ENCODE measurements at regions not wholly inside any gene's neighbourhood (a gene's known extent, or its start where the extent isn't known, plus 50 kb on each side); places are given as distances from the start of the nearest gene placed in this dataset.

GRCh38 chr11:8766043-8766987 lies 83.7 kb downstream of the RPL27A start:
- no peaks in the 10 kb centered on the region for H3K36me3 ChIP-seq (replicated peaks in 1 of 2; ENCODE audit: control extremely low read depth in 1 of 2, control insufficient read depth in 1 of 2, extremely low read depth in 1 of 2, insufficient read depth in 2 of 2, low read length in 1 of 2)
- intact Hi-C loops (cut with micrococcal nuclease), result no loop called here
- no peak overlapping the region for H3K27ac Mint-ChIP-seq
- H3K9me3 Mint-ChIP-seq (ENCODE audit: insufficient read depth), result no peaks in the 10 kb centered on the region
- no peaks in the 10 kb centered on the region for H3K27me3 ChIP-seq (replicated peaks in 1 of 4; ENCODE audit: control extremely low read depth in 1 of 4, control insufficient read depth in 3 of 4, insufficient read depth in 4 of 4, low read length in 3 of 4)
- H3K4me3 Mint-ChIP-seq, result no peak overlapping the region
- no peak overlapping the region for H3K27ac ChIP-seq (ENCODE audit: low read length in 2 of 2)
- H3K9me3 ChIP-seq (ENCODE audit: control extremely low read depth in 1 of 3, control insufficient read depth in 2 of 3, insufficient read depth in 1 of 3, low read length in 2 of 3), result no peaks in the 10 kb centered on the region
- no peak overlapping the region for H3K4me2 ChIP-seq (replicated peaks; ENCODE audit: low read depth, low read length, poor library complexity, severe bottlenecking)
- ATAC-seq (ENCODE audit: low read depth) (no peak), DNase-seq (no peak)
- no peak overlapping the region for H2AFZ ChIP-seq (ENCODE audit: insufficient read depth, low read depth, low read length, poor library complexity, severe bottlenecking)
- TF ChIP-seq, protein P1, sequence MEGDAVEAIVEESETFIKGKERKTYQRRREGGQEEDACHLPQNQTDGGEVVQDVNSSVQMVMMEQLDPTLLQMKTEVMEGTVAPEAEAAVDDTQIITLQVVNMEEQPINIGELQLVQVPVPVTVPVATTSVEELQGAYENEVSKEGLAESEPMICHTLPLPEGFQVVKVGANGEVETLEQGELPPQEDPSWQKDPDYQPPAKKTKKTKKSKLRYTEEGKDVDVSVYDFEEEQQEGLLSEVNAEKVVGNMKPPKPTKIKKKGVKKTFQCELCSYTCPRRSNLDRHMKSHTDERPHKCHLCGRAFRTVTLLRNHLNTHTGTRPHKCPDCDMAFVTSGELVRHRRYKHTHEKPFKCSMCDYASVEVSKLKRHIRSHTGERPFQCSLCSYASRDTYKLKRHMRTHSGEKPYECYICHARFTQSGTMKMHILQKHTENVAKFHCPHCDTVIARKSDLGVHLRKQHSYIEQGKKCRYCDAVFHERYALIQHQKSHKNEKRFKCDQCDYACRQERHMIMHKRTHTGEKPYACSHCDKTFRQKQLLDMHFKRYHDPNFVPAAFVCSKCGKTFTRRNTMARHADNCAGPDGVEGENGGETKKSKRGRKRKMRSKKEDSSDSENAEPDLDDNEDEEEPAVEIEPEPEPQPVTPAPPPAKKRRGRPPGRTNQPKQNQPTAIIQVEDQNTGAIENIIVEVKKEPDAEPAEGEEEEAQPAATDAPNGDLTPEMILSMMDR (IDR thresholded peaks at IDR 0.05), result no peak
- TF ChIP-seq EZH2 (IDR thresholded peaks at IDR 0.05; ENCODE audit: borderline replicate concordance, insufficient read depth, low read depth, low read length, poor library complexity, severe bottlenecking), result no peak
- no peaks in the 10 kb centered on the region for H3K4me1 ChIP-seq (ENCODE audit: control insufficient read depth in 2 of 2, insufficient read depth in 2 of 2, low read length in 2 of 2)
- no peaks in the 10 kb centered on the region for H3K79me2 ChIP-seq (ENCODE audit: control insufficient read depth, insufficient read depth, low read length)
- ChIA-PET POLR2A (no interaction called here), CTCF (no interaction called here)
- WGBS (ENCODE audit: insufficient coverage), result 84% methylated on average over 6 of the region's 8 CpGs
- H3K9ac ChIP-seq (ENCODE audit: low read length), result no peak overlapping the region
- H3K4me1 Mint-ChIP-seq, result no peaks in the 10 kb centered on the region
- H4K20me1 ChIP-seq (ENCODE audit: control insufficient read depth, insufficient read depth, low read length, poor library complexity, severe bottlenecking), result no peaks in the 10 kb centered on the region
- no peak overlapping the region for H3K4me3 ChIP-seq (ENCODE audit: control extremely low read depth in 1 of 5, extremely low read depth in 1 of 5, insufficient read depth in 1 of 5, low read depth in 2 of 5, low read length in 4 of 5)
- H3K27me3 Mint-ChIP-seq, result peaks cover 3% of the 10 kb centered on the region

DNA sequence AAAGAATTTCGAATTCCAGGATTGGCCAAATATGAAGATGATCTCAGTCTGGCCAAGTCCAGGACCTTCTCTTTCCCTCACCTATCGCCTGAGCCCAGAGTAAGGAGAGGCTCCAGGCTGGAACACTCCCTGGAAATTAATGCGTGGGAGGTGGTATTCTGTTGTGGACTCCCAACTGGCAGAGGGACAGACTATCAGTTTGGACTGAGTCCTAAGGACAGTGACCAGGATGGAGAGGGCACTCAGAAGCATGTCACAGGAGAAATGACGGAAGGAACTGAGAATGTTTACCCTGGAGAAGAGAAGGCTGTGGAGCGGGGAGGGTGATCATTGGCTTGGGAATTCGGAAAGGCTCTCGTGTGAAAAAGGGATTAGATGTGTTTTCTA lies 84.4 kb downstream of the RPL27A start:
- DNase-seq (no peak), ATAC-seq (ENCODE audit: low read depth) (no peak)
- Mint-ChIP-seq H3K4me1 (no peaks in the 10 kb centered on the region), H3K27me3 (peaks cover 3% of the 10 kb centered on the region), H3K9me3 (ENCODE audit: insufficient read depth) (no peaks in the 10 kb centered on the region), H3K4me3 (no peak overlapping the region), H3K27ac (no peak overlapping the region)
- H3K4me3 ChIP-seq (ENCODE audit: control extremely low read depth in 1 of 5, extremely low read depth in 1 of 5, insufficient read depth in 1 of 5, low read depth in 2 of 5, low read length in 4 of 5), result no peak overlapping the region
- TF ChIP-seq, protein P1 (IDR thresholded peaks at IDR 0.05), result no peak
- no peak for TF ChIP-seq EZH2 (IDR thresholded peaks at IDR 0.05; ENCODE audit: borderline replicate concordance, insufficient read depth, low read depth, low read length, poor library complexity, severe bottlenecking)
- no peaks in the 10 kb centered on the region for H3K9me3 ChIP-seq (ENCODE audit: control extremely low read depth in 1 of 3, control insufficient read depth in 2 of 3, insufficient read depth in 1 of 3, low read length in 2 of 3)
- ChIA-PET CTCF (no interaction called here), POLR2A (no interaction called here)
- H4K20me1 ChIP-seq (ENCODE audit: control insufficient read depth, insufficient read depth, low read length, poor library complexity, severe bottlenecking), result no peaks in the 10 kb centered on the region
- no peak overlapping the region for H3K9ac ChIP-seq (ENCODE audit: low read length)
- no peaks in the 10 kb centered on the region for H3K79me2 ChIP-seq (ENCODE audit: control insufficient read depth, insufficient read depth, low read length)
- H3K4me2 ChIP-seq (replicated peaks; ENCODE audit: low read depth, low read length, poor library complexity, severe bottlenecking), result no peak overlapping the region
- intact Hi-C loops (cut with micrococcal nuclease), result no loop called here
- no peaks in the 10 kb centered on the region for H3K27me3 ChIP-seq (replicated peaks in 1 of 4; ENCODE audit: control extremely low read depth in 1 of 4, control insufficient read depth in 3 of 4, insufficient read depth in 4 of 4, low read length in 3 of 4)
- WGBS (ENCODE audit: insufficient coverage), result 100% methylated on average over 3 of the region's 7 CpGs
- H3K4me1 ChIP-seq (ENCODE audit: control insufficient read depth in 2 of 2, insufficient read depth in 2 of 2, low read length in 2 of 2), result no peaks in the 10 kb centered on the region
- H2AFZ ChIP-seq (ENCODE audit: insufficient read depth, low read depth, low read length, poor library complexity, severe bottlenecking), result no peak overlapping the region
- H3K27ac ChIP-seq (ENCODE audit: low read length in 2 of 2), result no peak overlapping the region
- no peaks in the 10 kb centered on the region for H3K36me3 ChIP-seq (replicated peaks in 1 of 2; ENCODE audit: control extremely low read depth in 1 of 2, control insufficient read depth in 1 of 2, extremely low read depth in 1 of 2, insufficient read depth in 2 of 2, low read length in 1 of 2)

Data from B cell (primary cell).